ENCODE measurements at regions not wholly inside any gene's neighbourhood (a gene's known extent, or its start where the extent isn't known, plus 50 kb on each side); places are given as distances from the start of the nearest gene placed in this dataset.

GRCh38 chr3:152910211-152910610 is 75.3 kb downstream of the P2RY1 start:
- TF ChIP-seq, protein P1, sequence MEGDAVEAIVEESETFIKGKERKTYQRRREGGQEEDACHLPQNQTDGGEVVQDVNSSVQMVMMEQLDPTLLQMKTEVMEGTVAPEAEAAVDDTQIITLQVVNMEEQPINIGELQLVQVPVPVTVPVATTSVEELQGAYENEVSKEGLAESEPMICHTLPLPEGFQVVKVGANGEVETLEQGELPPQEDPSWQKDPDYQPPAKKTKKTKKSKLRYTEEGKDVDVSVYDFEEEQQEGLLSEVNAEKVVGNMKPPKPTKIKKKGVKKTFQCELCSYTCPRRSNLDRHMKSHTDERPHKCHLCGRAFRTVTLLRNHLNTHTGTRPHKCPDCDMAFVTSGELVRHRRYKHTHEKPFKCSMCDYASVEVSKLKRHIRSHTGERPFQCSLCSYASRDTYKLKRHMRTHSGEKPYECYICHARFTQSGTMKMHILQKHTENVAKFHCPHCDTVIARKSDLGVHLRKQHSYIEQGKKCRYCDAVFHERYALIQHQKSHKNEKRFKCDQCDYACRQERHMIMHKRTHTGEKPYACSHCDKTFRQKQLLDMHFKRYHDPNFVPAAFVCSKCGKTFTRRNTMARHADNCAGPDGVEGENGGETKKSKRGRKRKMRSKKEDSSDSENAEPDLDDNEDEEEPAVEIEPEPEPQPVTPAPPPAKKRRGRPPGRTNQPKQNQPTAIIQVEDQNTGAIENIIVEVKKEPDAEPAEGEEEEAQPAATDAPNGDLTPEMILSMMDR (IDR thresholded peaks at IDR 0.05; ENCODE audit: low read depth, low read length) = no peak; the same call in 1 of the 2 replicates
- no peak for TF ChIP-seq EZH2phosphoT487 (IDR thresholded peaks at IDR 0.05; ENCODE audit: low read depth)
